DLD1 (cell line): ENCODE measurements at regions not wholly inside any gene's neighbourhood (a gene's known extent, or its start where the extent isn't known, plus 50 kb on each side); places are given as distances from the start of the nearest gene placed in this dataset.

Experiments used
- in situ Hi-C: cut with HindIII; loops from 2 replicates; pipeline ENCODE4 v1.10.0; 2017; ENCODE audit warnings: low sequenced_read_pairs

GRCh38 chr5:2575292-2575691 lies 176.2 kb downstream of the IRX2 start:
- in situ Hi-C loops, result no loop called here

DNA sequence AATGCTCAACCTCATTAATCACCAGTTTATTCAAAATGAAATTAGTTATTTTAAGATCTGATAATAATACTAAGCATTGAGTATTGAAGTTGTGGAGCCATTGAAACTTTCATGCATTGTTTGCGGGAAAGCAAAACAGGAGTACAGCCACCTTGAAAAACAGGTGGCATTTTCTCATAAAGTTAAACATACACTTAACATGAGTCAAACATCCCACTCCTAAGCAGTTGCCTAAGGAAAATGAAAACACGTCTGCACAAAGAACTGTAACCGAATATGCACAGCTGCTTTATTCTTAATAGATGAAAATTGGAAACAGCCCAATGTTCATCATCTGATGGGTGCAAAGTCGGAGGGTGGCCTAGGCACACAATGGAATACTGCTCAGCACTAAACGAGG lies 177.3 kb downstream of the IRX2 start:
- in situ Hi-C loops, result no loop called here

GRCh38 chr5:2570586-2570985 lies 180.9 kb downstream of the IRX2 start:
- in situ Hi-C loops, result no loop called here

DNA sequence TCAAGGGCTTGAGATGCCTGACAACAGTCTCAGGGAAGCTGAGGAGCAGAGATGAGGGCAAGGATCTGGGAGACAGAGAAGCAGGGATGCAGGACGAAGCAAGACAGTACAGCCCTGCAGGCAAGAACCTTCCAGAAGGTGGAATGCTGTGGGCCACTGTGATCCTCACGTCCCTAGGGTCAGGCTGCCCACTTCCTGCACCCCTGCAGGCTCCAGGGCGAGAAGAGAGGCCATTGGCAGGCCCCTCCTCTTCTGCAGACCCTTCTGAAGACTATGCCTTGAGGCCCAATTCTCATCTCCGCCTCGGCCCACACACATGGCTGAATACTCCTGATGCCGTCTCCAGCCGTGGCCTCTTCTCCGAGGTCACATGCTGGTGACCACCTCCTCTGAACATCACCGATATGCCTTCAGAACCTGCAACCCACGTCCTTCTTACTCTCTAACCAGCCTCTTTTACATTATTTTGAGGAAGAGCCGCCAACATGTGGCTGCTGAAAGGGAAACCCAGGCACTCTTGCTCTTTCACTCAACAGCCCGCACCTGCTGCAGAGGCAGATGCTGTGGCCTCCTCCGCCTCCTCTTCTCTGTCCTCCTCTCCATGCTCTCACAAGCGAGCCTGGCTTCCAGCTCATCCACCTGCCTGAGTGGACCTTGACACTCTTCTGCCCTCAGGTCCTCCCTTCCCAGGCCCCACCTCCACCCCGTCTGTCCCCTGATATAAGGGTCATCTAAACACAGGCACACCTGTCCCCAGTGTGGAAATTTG lies 181.5 kb downstream of the IRX2 start:
- in situ Hi-C loops, result no loop called here

- in situ Hi-C loops, result no loop called here
Observed at GRCh38 chr5:2569176-2569575, 182.3 kb downstream of the IRX2 start.

DNA sequence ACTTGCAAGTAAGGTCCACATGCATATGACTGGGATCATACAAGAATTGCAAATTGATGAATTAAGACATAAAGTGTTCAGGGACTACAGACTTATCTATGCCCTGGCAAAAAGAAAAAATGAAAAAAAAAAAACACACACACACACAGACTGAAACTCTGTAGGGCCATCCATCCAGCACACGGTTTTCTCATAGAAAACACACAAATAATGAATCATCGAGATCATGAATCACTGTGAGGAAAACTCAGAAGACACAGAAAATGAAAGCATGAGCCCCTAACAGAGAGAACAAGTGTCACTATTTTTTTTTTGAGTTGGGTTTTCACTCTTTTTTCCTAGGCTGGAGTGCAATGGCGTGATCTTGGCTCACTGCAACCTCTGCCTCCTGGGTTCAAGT lies 185.2 kb downstream of the IRX2 start:
- in situ Hi-C loops, result no loop called here

GRCh38 chr5:2565147-2565546 lies 186.3 kb downstream of the IRX2 start:
- in situ Hi-C loops, result no loop called here

DNA sequence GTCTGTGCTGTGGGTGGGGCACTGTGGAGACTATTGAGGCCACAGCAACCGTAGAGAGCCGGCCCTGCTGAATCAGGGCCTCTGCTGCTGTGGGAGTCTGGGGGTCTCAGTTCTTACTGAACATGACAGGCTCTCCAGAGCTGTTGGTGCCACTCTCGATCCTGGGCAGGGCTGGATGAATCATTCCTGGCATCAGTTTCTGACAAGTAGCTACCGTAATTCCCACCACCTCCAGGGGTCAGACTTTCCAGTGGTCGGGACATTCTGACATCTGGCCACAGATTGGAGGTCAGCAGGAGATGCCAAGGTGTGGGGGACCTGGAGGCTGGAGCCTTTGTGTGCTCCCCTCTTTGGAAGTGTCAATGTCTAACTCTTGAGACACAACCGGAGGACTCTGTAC lies 188.4 kb downstream of the IRX2 start:
- in situ Hi-C loops, result no loop called here

DNA sequence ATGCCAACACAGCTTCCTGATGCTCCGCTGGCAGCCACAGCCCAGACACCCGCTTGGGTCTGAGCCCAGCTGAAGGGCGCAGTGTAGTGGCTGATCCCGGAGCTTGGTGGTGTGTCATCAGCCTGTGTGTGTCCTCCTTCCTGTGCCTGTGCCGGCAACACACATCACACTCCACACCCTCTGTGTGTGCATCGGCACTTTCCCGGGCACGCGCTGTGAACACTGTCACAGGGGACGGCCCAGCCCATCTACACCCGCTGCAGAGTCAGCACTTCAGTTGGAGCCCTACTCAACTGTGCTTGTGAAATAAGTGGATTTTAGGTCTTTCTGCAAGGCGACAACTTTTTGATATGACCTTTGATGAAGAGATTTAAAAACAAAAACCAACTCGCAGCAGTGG lies 189.4 kb downstream of the IRX2 start:
- in situ Hi-C loops, result no loop called here

- in situ Hi-C loops, result no loop called here
Observed at GRCh38 chr5:2560435-2560834, 191.0 kb downstream of the IRX2 start.

DNA sequence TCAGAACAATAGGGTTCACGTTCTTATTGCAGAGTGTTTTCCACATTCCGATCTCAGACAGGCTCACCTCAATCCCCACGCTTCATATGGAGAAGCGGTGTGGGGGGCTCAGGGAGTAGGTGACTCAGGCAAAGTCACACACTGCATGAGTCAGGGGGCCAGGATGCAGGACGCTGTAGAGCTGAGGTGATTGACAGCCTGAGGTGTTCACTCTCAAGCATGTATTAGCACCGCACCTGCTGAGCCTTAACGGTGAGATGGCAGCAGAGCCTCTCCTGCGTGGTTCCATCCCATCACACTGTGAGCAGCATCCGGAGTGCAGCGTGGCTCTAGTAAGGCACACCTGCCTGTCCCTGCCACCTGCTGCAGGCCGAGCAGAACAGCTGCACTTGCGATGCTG lies 194.0 kb downstream of the IRX2 start:
- in situ Hi-C loops, result no loop called here

GRCh38 chr5:2556375-2556966 lies 195.0 kb downstream of the IRX2 start:
- in situ Hi-C loops, result no loop called here

DNA sequence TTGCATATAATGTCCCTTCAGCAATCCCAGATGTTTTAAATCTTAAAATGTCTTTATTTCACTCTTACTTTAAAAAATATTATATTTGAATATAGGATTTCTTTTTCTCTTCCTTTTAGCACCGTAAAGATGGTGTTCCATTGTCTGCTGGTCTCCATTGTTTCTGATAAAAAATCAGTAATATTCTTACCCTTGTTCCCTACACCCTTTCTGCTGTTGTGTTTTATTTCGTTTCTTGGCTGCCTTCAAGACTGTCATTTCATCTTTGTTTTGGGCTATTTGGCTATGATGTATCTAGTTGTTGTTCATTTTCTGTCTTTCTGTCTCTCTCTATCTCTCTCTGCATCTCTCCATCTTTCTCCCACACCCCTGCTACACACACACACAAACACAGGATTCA lies 197.9 kb downstream of the IRX2 start:
- in situ Hi-C loops, result no loop called here

DNA sequence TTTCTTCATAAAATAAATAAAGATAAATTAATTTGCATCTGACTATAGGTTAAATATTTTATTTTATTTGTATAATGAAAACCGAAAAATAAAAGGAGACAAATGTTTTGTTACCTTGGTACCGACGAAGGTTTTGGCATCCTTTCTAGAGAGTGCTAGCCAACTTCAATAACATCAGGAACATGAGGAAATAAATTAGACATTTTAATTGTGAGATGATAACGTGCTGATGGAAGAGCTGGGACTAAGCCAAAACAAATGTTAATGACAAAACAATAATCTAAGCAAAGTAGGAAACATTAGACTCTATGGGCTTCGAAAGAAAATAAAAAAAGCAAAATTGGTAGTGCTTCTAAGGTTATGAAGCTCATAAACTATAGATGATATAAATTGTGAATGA lies 201.0 kb downstream of the IRX2 start:
- in situ Hi-C loops, result no loop called here

- in situ Hi-C loops, result no loop called here
Observed at GRCh38 chr5:2549900-2550299, 201.6 kb downstream of the IRX2 start.

DNA sequence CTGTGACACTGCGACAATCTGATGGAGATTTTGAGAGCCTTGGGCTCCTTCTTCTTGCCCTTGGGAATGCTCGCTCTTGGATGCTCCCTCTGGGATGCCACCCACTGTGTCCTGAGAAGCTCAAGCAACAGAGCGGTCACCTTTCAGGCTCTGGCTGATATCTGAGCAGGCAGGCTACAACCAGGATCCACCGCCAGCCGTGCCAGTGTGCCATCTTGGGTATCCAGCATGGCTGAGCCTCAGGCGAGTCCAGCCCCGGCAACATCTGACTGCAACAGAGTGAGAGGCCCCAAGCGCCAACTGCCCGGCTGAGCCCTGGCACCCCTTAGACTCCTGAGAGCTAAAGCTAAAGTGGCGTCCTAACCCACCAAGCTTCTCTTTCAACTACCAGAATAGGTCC lies 202.1 kb downstream of the IRX2 start:
- in situ Hi-C loops, result no loop called here

GRCh38 chr5:2546938-2547337 lies 204.5 kb downstream of the IRX2 start:
- in situ Hi-C loops, result no loop called here

- in situ Hi-C loops, result no loop called here
Observed at GRCh38 chr5:2544003-2544402, 207.5 kb downstream of the IRX2 start.

GRCh38 chr5:2542821-2543220 lies 208.7 kb downstream of the IRX2 start:
- in situ Hi-C loops, result no loop called here

GRCh38 chr5:2542026-2542425 lies 209.5 kb downstream of the IRX2 start:
- in situ Hi-C loops, result no loop called here

DNA sequence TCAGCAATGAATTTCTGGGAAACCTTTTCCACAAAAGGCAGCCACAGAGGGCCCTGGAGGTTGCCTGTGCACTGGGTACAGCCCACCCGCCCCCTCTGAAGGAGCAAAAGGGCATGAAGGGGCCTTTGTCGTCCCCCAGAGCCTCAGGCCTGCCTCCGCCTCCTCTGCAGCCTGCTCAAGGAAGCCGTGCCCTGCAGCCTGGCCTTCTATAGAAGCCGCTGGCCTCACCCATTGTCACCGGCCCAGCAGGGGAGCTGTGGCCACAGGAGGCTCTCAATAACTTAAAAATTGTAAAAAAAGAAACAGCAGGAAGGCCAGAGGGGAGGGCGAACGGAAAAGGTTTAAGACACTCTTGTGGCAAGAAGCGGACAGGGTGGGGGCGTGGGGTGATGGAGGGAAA lies 213.3 kb downstream of the IRX2 start:
- in situ Hi-C loops, result no loop called here

GRCh38 chr5:2537378-2538145 lies 213.9 kb downstream of the IRX2 start:
- in situ Hi-C loops, result no loop called here
